GM19395 (cell line): ENCODE measurements at regions not wholly inside any gene's neighbourhood (a gene's known extent, or its start where the extent isn't known, plus 50 kb on each side); places are given as distances from the start of the nearest gene placed in this dataset.
A peak's percentile ranks its signal among the peaks of the same experiment; 100 is the strongest.
"Not testable (repeated sequence)": the region's sequence is repeated elsewhere in the genome, so short reads cannot be mapped to it uniquely, and the experiment has no call there.

Experiments
- ATAC-seq: cut with Tn5 transposase; IDR thresholded peaks from one replicate; pipeline ENCODE4 v1.9.1; 2021; ENCODE audit warnings: mild to moderate bottlenecking, moderate library complexity; ENCODE audit not compliant: unreplicated experiment

GRCh38 chr14:95597784-95598211 is 62.9 kb downstream of the GLRX5 start:
- ATAC-seq = no peak

DNA sequence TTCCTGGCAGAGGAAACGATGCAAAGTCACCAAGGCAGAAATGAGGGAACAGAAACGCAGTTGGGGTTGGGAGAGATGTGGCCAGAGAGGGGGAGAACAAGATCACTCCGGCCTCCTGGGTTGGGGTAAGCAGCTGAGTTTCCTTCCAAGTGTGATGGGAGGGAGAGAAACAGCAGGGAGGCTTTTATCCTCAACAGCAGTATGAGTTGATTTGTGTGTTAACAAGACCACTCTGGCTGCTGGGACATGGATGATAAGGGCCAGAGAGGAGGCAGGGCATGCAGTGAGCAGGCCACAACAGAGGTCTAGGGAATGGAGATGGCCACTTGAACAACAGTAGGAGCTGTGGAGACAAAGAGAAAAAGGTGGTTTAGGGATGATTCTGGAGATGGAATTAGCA is 66.8 kb downstream of the GLRX5 start:
- no peak for ATAC-seq

GRCh38 chr14:95603415-95603814 is 68.6 kb downstream of the GLRX5 start:
- no peak for ATAC-seq

- no peak for ATAC-seq
Observed at GRCh38 chr14:95606266-95606665, 71.4 kb downstream of the GLRX5 start.

GRCh38 chr14:95608637-95609235 is 73.9 kb downstream of the GLRX5 start:
- no peak for ATAC-seq

GRCh38 chr14:95609398-95609990 is 74.6 kb downstream of the GLRX5 start:
- ATAC-seq = no peak

DNA sequence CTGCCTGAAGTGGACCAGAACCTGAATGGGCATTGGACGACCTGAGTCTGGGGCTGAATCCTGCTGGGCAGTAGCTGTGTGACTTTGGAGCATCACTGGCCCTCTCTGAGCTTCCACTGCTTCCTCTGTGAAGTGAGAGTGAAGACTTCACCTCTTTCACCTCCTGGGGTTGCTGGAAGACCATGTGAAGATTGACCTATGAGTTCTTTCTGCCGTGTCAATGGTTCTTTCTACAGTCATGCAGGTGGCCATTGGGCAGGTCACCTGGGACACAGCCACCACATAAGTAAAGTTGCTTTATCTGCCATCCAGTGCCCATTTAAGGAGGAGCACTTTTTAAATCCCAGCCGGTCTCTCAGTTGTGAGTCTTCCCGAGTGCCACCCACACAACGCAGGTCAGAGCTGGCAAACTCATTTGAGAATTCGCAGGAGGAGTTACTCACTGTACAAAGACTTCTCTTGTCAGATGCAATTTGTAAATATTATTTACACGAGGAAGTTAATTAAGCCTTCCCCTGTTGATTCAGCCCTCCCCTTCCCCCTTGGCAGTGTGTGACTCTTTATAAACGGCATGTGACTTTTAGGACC is 74.8 kb upstream of the TCL1B start:
- ATAC-seq = peak; percentile 52

DNA sequence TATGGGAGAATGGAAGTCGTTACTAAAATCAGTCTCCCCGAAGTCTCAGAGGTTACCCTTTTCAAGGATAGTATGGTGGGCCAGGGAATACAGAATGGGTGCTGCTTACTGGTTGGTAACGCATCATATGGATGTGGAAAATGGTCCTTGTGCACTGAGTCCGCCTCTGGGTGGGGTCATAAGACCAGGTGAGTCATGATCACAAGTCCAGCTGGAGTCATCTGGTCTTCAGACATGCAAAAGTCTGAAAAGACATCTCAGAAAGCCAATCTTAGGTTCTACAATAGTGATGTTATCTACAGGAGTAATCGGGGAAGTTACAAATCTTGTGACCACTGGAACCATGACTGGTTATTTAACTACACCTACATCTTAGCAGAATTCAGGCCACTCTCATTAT is 71.9 kb upstream of the TCL1B start:
- ATAC-seq = no peak

- no peak for ATAC-seq
Observed at GRCh38 chr14:95616745-95617144, 69.5 kb upstream of the TCL1B start.

GRCh38 chr14:95619785-95620417 is 66.3 kb upstream of the TCL1B start:
- ATAC-seq = no peak

DNA sequence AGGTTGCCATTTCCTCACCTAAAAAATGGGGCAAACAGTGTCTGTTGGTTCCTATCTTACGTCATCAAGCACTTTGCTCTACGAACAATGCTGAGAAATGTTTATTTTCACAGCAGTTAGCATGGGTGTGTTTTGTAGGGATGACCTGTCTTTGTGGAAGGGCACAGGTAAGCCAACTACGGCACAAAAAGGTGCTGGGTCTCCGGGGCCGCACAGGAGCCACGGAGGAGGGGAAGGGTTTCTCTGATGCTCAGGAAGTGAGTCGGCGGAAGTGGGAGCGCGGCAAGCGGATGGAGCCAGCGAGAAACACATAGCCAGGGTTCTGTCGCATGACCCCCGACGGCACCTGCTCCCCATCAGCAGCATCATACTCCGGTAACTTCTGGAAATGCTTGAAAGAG is 65.6 kb upstream of the TCL1B start:
- no peak for ATAC-seq

GRCh38 chr14:95623195-95623594 is 63.0 kb upstream of the TCL1B start:
- ATAC-seq = no peak

DNA sequence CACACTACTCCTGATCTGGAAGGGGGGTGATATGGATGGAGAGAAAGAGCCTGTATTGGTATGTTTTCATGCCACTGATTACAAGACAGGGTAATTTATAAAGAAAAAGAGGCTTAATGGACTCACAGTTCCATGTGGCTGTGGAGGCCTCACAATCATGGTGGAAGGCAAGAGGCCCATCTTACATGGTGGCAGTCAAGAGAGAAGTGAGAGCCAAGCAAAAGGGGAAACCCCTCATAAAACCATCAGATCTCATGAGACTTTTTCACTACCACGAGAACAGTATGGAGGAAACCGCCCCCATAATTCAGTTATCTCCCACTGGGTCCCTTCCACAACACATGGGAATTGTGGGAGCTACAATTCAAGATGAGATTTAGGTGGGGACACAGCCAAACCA is 60.5 kb upstream of the TCL1B start:
- not testable (repeated sequence) for ATAC-seq

DNA sequence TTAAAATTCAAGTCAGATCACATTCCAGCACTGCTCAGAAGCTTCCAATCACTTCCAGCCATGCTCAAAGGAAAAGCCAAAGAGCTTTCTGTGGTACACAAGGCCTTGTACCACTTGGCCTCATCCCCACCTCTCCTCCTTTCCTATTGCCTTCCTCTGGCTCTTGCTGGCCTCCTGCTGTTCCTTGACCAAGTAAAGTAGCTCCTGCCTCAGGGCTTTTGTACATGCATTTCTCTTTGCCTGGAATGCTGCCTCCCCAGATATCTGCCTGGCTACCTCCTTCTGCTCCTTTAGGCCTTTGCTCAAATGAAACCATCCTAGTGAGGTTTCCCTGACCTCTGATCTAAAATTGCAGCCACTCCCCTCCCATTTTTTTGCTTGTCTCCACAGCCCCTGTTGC is 51.2 kb upstream of the TCL1B start:
- ATAC-seq = no peak
